HepG2 (cell line): ENCODE measurements at regions not wholly inside any gene's neighbourhood (a gene's known extent, or its start where the extent isn't known, plus 50 kb on each side); places are given as distances from the start of the nearest gene placed in this dataset.

Experiments used
- ATAC-seq: fragments of 200-7000 bp; cut with Tn5 transposase; 3 replicates; pipeline ENCODE4 v1.9.1; 2020; ENCODE audit warnings: mild to moderate bottlenecking, moderate library complexity
- BruUV-seq: library from RNA; stranded (reverse); fragments of 400-500 nt; replicated peaks from 2 replicates; lab custom pipeline; 2021; lab: Mats Ljungman, UMichigan
- CTCF ChIA-PET: fragments of 300-600 bp; formaldehyde crosslinking; extraction: SDS; loops from one replicate; lab custom pipeline; 2021; ENCODE audit warnings: low total read pairs, inconsistent platforms, low intra/inter-chr PET ratio; lab: Yijun Ruan, JAX
- POLR2A ChIA-PET: fragments of 350-600 bp; sonication (Branson Sonifier 250); formaldehyde crosslinking; loops from one replicate; lab custom pipeline; 2020; ENCODE audit warnings: antibody characterized with exemption, inconsistent platforms; lab: Yijun Ruan, JAX
- DNase-seq: peaks from one replicate; pipeline ENCODE4 v3.0.0-alpha.2; 2015; ENCODE audit warnings: low spot score
- FAIRE-seq: peaks from 3 replicates; lab custom pipeline; 2011; peaks lifted over from hg19 to GRCh38; lab: Jason Lieb, UNC
- H2AFZ ChIP-seq: one replicate; pipeline ENCODE4 v1.6.1; 2011; ENCODE audit warnings: low read length, inconsistent platforms
- H3K27ac ChIP-seq: fragments of 300-600 bp; 3 replicates; pipeline ENCODE4 v1.8.0; 2011; ENCODE audit warnings: mixed run types, mild to moderate bottlenecking, mixed read lengths, low read length, inconsistent platforms; ENCODE audit not compliant: insufficient read depth; ENCODE audit errors: extremely low read length
- H3K27me3 ChIP-seq, 2 experiments: fragments of 200-600 bp in 1 of 2; 2 replicates in 1 of 2; 3 replicates in 1 of 2; pipeline versions ENCODE4 v1.6.0 to v1.8.0; 2011; ENCODE audit warnings: low read length in 2 of 2, mild to moderate bottlenecking in 2 of 2, moderate library complexity in 2 of 2, inconsistent platforms in 1 of 2; ENCODE audit not compliant: insufficient read depth in 2 of 2, control insufficient read depth in 1 of 2
- H3K36me3 ChIP-seq, 2 experiments: fragments of 200-600 bp in 1 of 2; replicated peaks in 1 of 2; 2 replicates in 1 of 2; 3 replicates in 1 of 2; pipeline versions ENCODE4 v1.5.1 to v1.8.0; 2011; ENCODE audit warnings: low read length in 2 of 2, inconsistent platforms in 1 of 2; ENCODE audit not compliant: insufficient read depth in 2 of 2, control insufficient read depth in 1 of 2
- H3K4me1 ChIP-seq: 2 replicates; pipeline ENCODE4 v1.5.1; 2012; ENCODE audit warnings: low read length, inconsistent platforms; ENCODE audit not compliant: insufficient read depth
- H3K4me2 ChIP-seq: 2 replicates; pipeline ENCODE4 v1.6.0; 2011; ENCODE audit warnings: low read depth, low read length, inconsistent platforms
- H3K4me3 ChIP-seq, 3 experiments: fragments of 200-600 bp in 1 of 3; sonication (generic), shearing (Covaris generic) in 1 of 3; replicated peaks in 1 of 3; 2 replicates each; pipeline ENCODE4 v1.5.1; 2011 to 2016; ENCODE audit warnings: low read length in 3 of 3, inconsistent platforms in 2 of 3, low read depth in 2 of 3, mild to moderate bottlenecking in 2 of 3, control low read depth in 1 of 3, mixed read lengths in 1 of 3; ENCODE audit not compliant: insufficient read depth in 1 of 3
- H3K79me2 ChIP-seq: one replicate; pipeline ENCODE4 v1.6.1; 2011; ENCODE audit warnings: low read length, inconsistent platforms; ENCODE audit not compliant: insufficient read depth
- H3K9ac ChIP-seq: 2 replicates; pipeline ENCODE4 v1.6.0; 2011; ENCODE audit warnings: mild to moderate bottlenecking, low read depth, low read length, inconsistent platforms; ENCODE audit not compliant: insufficient read depth
- H3K9me3 ChIP-seq: 2 replicates; pipeline ENCODE4 v1.5.1; 2012; ENCODE audit warnings: mild to moderate bottlenecking, low read length
- H4K20me1 ChIP-seq: 2 replicates; pipeline ENCODE4 v1.6.0; 2011; ENCODE audit warnings: inconsistent platforms, mild to moderate bottlenecking, low read length, moderate library complexity; ENCODE audit not compliant: insufficient read depth
- TFDP1 ChIP-seq: IDR thresholded peaks from 2 replicates; pipeline ENCODE4 v1.6.1; 2016; ENCODE audit warnings: missing compliant biosample characterization, missing genetic modification reagents, borderline replicate concordance
- TP53 ChIP-seq: sonication (generic); formaldehyde crosslinking; conservative IDR thresholded peaks from 2 replicates; pipeline ENCODE4 v1.4.0; 2020; ENCODE audit warnings: missing genetic modification reagents
- ZMYM4 ChIP-seq: sonication (generic); formaldehyde crosslinking; IDR thresholded peaks from 2 replicates; pipeline ENCODE4 v1.8.1; 2023; ENCODE audit warnings: mild to moderate bottlenecking, missing genetic modification reagents
- ZNF138 ChIP-seq: sonication (generic); formaldehyde crosslinking; IDR thresholded peaks from 2 replicates; pipeline ENCODE4 v1.5.0; 2020; ENCODE audit warnings: mild to moderate bottlenecking, low read depth, missing genetic modification reagents
- ZNF143 ChIP-seq: sonication (generic); formaldehyde crosslinking; IDR thresholded peaks from 2 replicates; pipeline ENCODE4 v1.4.0; 2020; ENCODE audit warnings: missing genetic modification reagents
- ZNF569 ChIP-seq: sonication (generic); formaldehyde crosslinking; IDR thresholded peaks from 2 replicates; pipeline ENCODE4 v1.5.0; 2020; ENCODE audit warnings: mild to moderate bottlenecking, missing genetic modification reagents, moderate library complexity, borderline replicate concordance
- WGBS: methylation state at CpG from one replicate; pipeline ENCODE4 v1.1.6; 2017; ENCODE audit warnings: low lambda C conversion rate; 5-methylcytosine and 5-hydroxymethylcytosine counted together
- in situ Hi-C: cut with HindIII; loops from 2 replicates; pipeline ENCODE4 v1.10.0; 2017; ENCODE audit warnings: low pct_unique_long_range_greater_than_20kb; ENCODE audit not compliant: extremely low pct_ligation_motif_present
- intact Hi-C: fragments of 100-400 bp; cut with micrococcal nuclease; formaldehyde crosslinking; loops from one replicate; pipeline ENCODE4 v1.10.0; 2022; ENCODE audit not compliant: unreplicated experiment

DNA sequence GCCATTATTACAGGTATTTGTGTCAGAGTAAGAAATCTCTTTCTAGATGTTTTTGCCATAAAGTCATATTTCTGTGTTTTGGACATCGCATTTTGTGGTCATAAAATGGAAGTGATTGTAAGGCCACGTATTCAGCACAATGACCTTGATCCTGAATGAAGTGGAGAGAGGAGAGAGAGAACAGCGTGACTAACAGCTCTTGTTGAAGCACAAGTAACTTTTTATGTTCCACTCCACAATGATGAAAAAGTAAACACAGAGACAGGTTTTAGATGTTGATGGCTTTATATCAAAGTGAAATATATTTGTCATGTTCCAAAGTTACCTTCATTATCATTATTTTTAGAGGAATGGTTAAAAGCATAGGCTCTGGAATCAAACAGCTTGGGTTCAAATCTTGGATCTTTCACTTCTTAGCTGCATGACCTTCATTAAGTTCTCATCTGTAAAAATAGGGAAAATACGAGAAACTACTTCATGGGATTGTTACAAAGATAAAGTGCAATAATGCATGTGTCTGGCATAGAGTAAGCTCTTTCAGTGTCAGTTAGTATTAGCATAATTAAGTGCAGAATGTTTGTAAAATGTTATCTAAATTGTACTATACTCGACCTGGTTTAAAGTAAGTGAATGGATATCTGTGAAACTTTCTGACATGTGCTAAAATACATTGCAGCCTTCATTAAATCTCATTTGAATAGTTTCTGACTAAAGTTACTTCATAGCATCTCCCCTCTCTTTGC lies 341.5 kb upstream of the DNAJC19 start (continued):
- TF ChIP-seq ZNF569 (CRISPR knock-in tag): no peak

DNA sequence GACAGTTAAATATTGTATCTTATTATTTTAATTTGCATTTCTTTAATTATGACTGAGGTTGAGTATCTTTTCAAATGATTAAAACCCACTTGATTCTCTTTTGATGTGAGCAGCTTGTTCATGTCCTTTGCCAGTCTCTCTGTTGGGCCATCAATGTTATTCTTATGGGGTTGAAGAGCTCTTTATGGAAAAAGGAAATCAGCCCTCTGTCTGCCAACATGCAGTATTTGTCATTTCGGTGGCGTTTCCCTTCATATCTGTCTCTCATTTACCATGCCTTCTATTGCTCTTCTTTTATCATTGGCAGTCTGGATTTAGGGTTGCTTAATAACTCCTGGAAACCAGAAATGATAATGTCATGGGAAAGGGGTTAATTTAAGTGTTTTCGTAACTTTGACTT lies 340.7 kb upstream of the DNAJC19 start:
- Histone ChIP-seq H3K27ac (no peak overlapping the region), H3K79me2 (no peaks in the 10 kb centered on the region), H3K27me3 (no peaks in the 10 kb centered on the region; a peak in 1 of 5 replicates), H3K9ac (no peak overlapping the region), H3K4me1 (no peaks in the 10 kb centered on the region), H4K20me1 (no peaks in the 10 kb centered on the region), H2AFZ (no peak overlapping the region), H3K36me3 (no peaks in the 10 kb centered on the region), H3K4me3 (no peak overlapping the region), H3K9me3 (no peaks in the 10 kb centered on the region), H3K4me2 (no peak overlapping the region)
- ChIA-PET POLR2A (no interaction called here), CTCF (no interaction called here)
- in situ Hi-C loops (no loop called here), intact Hi-C loops (no loop called here)
- DNase-seq (no peak), ATAC-seq (no peak), FAIRE-seq (no peak)
- no TSS peak for BruUV-seq
- 21% methylated on average over 3 of the region's 3 CpGs for WGBS
- TF ChIP-seq ZMYM4 (no peak), TFDP1 (CRISPR knock-in tag) (no peak), ZNF143 (no peak), TP53 (CRISPR knock-in tag) (no peak), ZNF138 (CRISPR knock-in tag) (no peak)
